G401 (cell line): ENCODE measurements at regions not wholly inside any gene's neighbourhood (a gene's known extent, or its start where the extent isn't known, plus 50 kb on each side); places are given as distances from the start of the nearest gene placed in this dataset.

ENCODE experiments used
- DNase-seq: peaks from one replicate; pipeline ENCODE4 v3.0.0-alpha.2; 2015; ENCODE audit warnings: low spot score
- in situ Hi-C: cut with HindIII; loops from 2 replicates; pipeline ENCODE4 v1.10.0; 2016; ENCODE audit warnings: low sequenced_read_pairs, mixed read lengths

GRCh38 chr5:56696900-56697299 lies 118.4 kb upstream of the MAP3K1 start:
- DNase-seq = no peak
- in situ Hi-C loops = no loop called here

GRCh38 chr5:56693220-56693579 lies 122.1 kb upstream of the MAP3K1 start:
- DNase-seq = no peak
- in situ Hi-C loops = no loop called here

- DNase-seq = no peak
- in situ Hi-C loops = no loop called here
Measured at GRCh38 chr5:56692359-56693219, 122.8 kb upstream of the MAP3K1 start.

GRCh38 chr5:56688402-56688801 lies 126.9 kb upstream of the MAP3K1 start:
- DNase-seq = no peak
- in situ Hi-C loops = no loop called here

- DNase-seq = no peak
- in situ Hi-C loops = no loop called here
Measured at GRCh38 chr5:56686337-56687195, 128.8 kb upstream of the MAP3K1 start.

GRCh38 chr5:56685503-56686217 lies 129.7 kb upstream of the MAP3K1 start:
- no peak for DNase-seq
- in situ Hi-C loops = no loop called here

- no peak for DNase-seq
- in situ Hi-C loops = no loop called here
Measured at GRCh38 chr5:56684159-56684558, 131.2 kb upstream of the MAP3K1 start.

GRCh38 chr5:56683733-56684132 lies 131.6 kb upstream of the MAP3K1 start:
- DNase-seq = no peak
- in situ Hi-C loops = no loop called here

GRCh38 chr5:56683281-56683680 lies 132.1 kb upstream of the MAP3K1 start:
- in situ Hi-C loops = no loop called here
- DNase-seq = no peak

- in situ Hi-C loops = no loop called here
- DNase-seq = no peak
Measured at GRCh38 chr5:56681346-56681745, 134.0 kb upstream of the MAP3K1 start.

GRCh38 chr5:56680731-56681130 lies 134.6 kb upstream of the MAP3K1 start:
- in situ Hi-C loops = no loop called here
- no peak for DNase-seq

- DNase-seq = no peak
- in situ Hi-C loops = no loop called here
Measured at GRCh38 chr5:56677690-56678305, 137.6 kb upstream of the MAP3K1 start.

GRCh38 chr5:56676091-56676768 lies 139.1 kb upstream of the MAP3K1 start:
- DNase-seq = no peak
- in situ Hi-C loops = no loop called here

GRCh38 chr5:56674441-56674840 lies 140.9 kb upstream of the MAP3K1 start:
- in situ Hi-C loops = no loop called here
- no peak for DNase-seq

- in situ Hi-C loops = no loop called here
- DNase-seq = no peak
Measured at GRCh38 chr5:56673171-56673570, 142.2 kb upstream of the MAP3K1 start.

- in situ Hi-C loops = no loop called here
- no peak for DNase-seq
Measured at GRCh38 chr5:56671571-56671970, 143.8 kb upstream of the MAP3K1 start.

GRCh38 chr5:56670916-56671315 lies 144.4 kb upstream of the MAP3K1 start:
- in situ Hi-C loops = no loop called here
- DNase-seq = no peak

GRCh38 chr5:56669534-56670483 lies 145.5 kb upstream of the MAP3K1 start:
- peak; percentile 16 for DNase-seq
- in situ Hi-C loops = no loop called here
